Activated CD4-positive, alpha-beta memory T cell treated with anti-CD3 and anti-CD28 coated beads for 36 hours (primary cell): ENCODE measurements at regions not wholly inside any gene's neighbourhood (a gene's known extent, or its start where the extent isn't known, plus 50 kb on each side); places are given as distances from the start of the nearest gene placed in this dataset.

Source experiments
- CTCF ChIA-PET: fragments of 350-600 bp; sonication (Branson Sonifier 250); formaldehyde crosslinking; loops from one replicate; lab custom pipeline; 2021; ENCODE audit warnings: antibody characterized with exemption, inconsistent platforms; lab: Charles Lee
- POLR2A ChIA-PET: fragments of 350-600 bp; sonication (Branson Sonifier 250); formaldehyde crosslinking; loops from one replicate; lab custom pipeline; 2021; ENCODE audit warnings: antibody characterized with exemption; lab: Charles Lee
- DNase-seq: peaks from one replicate; pipeline ENCODE4 v3.0.0-alpha.2; 2020
- H3K27ac Mint-ChIP-seq: one replicate; pipeline ENCODE4 v1.8.0; 2021; ENCODE audit warnings: mixed read lengths
- H3K27me3 Mint-ChIP-seq: one replicate; pipeline ENCODE4 v1.8.0; 2021; ENCODE audit warnings: mixed read lengths
- H3K36me3 Mint-ChIP-seq: one replicate; pipeline ENCODE4 v1.8.0; 2021; ENCODE audit warnings: mixed read lengths
- H3K4me1 Mint-ChIP-seq: one replicate; pipeline ENCODE4 v1.8.0; 2021; ENCODE audit warnings: low read depth, mixed read lengths
- H3K4me3 Mint-ChIP-seq: one replicate; pipeline ENCODE4 v1.8.0; 2021; ENCODE audit warnings: mild to moderate bottlenecking, mixed read lengths
- H3K9me3 Mint-ChIP-seq: one replicate; pipeline ENCODE4 v1.8.0; 2021; ENCODE audit warnings: mixed read lengths
- intact Hi-C: fragments of 100-400 bp; cut with micrococcal nuclease; formaldehyde crosslinking; loops from one replicate; pipeline ENCODE4 v1.15.1; 2023

DNA sequence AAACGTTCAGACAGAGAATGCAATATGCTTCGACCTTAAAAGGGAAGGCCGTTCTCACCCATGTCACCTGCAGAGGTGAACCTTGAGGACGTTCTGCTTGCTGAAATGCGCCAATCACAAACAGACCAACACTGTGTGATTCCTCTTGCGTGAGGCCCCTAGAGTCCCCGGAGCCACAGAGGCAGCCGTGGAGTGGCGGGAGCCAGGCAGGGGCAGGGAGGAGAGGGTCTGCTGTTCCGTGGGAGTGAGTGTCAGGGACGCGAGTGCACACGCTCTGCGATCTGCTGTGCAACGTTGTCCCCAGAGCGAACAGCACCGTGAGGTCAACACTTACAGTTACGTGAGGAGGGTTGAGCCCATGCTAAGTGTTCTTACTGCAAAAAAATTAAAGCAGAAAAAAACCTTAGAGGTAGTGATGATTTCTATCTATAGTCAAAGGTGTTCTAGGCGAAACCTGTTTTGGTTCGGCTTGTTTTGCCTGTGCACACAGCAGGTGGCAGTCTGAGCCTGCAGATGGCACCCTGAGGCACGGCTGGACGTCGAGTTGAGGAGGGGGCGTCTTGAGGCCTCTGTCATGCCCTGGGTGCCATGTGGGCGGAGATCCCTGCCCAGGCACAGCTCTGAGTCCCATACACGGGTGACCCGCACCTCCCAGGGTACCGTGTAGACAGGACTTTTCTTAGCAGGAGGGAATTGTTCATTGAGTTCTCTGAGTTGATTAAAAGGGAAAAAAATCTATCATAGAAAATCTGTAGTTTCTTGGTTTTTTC, 71.7 kb upstream of the FRMD1 start:
- Mint-ChIP-seq H3K36me3 (no peaks in the 10 kb centered on the region), H3K27ac (no peak overlapping the region), H3K4me1 (no peaks in the 10 kb centered on the region), H3K4me3 (no peak overlapping the region), H3K27me3 (peaks cover 11% of the 10 kb centered on the region), H3K9me3 (no peaks in the 10 kb centered on the region)
- ChIA-PET POLR2A (no interaction called here), CTCF (no interaction called here)
- intact Hi-C loops: no loop called here
- DNase-seq: no peak

DNA sequence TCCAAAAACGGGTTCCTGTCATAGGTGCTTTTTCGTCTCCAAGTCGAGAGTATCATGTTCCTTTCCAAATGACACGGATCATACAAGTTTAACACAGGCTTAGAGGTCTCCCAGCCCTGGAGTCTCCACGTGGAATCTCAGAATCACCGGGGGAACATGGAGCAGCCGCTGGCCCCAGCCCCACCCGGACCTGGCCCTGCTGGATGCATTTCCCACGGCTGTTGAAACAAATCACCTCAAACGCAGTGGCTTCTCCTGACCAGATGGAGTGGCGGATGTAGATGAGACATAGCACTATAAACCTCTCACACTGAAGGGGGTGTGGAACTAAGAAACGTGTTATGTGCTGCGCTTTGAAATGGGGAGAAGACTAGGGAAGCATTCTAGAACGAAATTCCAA, 70.0 kb upstream of the FRMD1 start:
- Mint-ChIP-seq H3K27ac (no peak overlapping the region), H3K9me3 (no peaks in the 10 kb centered on the region), H3K4me1 (no peaks in the 10 kb centered on the region), H3K36me3 (no peaks in the 10 kb centered on the region), H3K4me3 (no peak overlapping the region), H3K27me3 (peaks cover 12% of the 10 kb centered on the region)
- ChIA-PET POLR2A (no interaction called here), CTCF (no interaction called here)
- no peak for DNase-seq
- intact Hi-C loops: no loop called here

DNA sequence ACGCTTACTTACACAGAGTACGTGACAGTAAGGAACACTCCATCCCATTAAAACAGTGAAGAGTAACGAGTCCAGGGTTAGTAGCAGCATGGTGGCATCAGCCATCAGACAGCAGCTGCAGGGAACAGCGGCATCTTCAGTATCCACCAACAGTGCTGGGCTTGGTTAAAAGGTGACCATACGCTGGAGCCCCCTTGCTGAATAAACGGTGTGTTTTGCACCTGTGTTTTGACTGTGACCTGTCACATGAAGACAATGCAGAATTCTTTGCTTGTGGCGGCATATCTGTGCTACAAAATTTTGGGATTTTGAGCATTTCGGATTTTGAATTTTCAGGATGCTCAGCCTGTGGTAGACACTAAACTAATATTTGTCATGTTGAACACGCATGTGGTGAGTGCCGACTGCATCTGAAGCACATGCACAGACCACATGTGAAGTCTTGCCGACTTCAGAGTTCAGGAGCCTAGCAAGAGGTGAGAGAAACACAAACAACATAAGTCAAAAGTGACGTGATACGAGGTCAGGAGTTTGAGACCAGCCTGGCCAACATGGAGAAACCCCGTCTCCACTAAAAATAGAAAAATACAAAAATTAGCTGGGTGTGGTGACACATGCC, 69.3 kb upstream of the FRMD1 start:
- H3K36me3 Mint-ChIP-seq: no peaks in the 10 kb centered on the region
- no peaks in the 10 kb centered on the region for H3K9me3 Mint-ChIP-seq
- H3K4me1 Mint-ChIP-seq: no peaks in the 10 kb centered on the region
- DNase-seq: no peak
- ChIA-PET CTCF (no interaction called here), POLR2A (no interaction called here)
- H3K27me3 Mint-ChIP-seq: peaks cover 12% of the 10 kb centered on the region
- intact Hi-C loops: no loop called here
- H3K4me3 Mint-ChIP-seq: no peak overlapping the region
- H3K27ac Mint-ChIP-seq: no peak overlapping the region

DNA sequence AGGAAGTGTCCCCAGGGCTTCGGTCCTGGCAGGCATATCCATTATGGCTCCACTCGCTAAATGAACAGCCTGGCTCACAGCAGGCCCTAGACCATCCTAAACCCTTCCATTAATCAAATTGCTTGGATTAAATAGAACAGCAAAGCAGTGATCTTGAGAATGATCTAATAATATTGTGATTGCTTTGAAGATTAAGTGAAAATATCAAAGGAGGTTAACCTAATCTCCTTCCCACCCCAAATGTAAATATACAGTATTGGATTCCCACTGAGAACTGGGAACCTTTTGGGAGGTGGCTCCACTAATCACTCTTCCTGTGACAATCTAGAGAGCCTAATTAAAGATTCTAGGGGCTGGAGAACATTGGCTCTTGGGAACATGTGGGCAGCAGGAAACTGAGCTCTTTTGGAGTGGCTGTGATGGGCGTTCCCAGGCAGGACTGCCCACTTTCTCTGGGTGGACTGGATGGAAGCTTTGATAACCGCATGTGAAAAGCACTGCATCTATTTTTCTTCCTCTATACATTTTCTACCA, 68.3 kb upstream of the FRMD1 start:
- Mint-ChIP-seq H3K36me3 (no peaks in the 10 kb centered on the region), H3K4me3 (no peak overlapping the region), H3K4me1 (no peaks in the 10 kb centered on the region), H3K9me3 (no peaks in the 10 kb centered on the region), H3K27me3 (peaks cover 11% of the 10 kb centered on the region), H3K27ac (no peak overlapping the region)
- intact Hi-C loops: no loop called here
- ChIA-PET POLR2A (no interaction called here), CTCF (no interaction called here)
- no peak for DNase-seq

DNA sequence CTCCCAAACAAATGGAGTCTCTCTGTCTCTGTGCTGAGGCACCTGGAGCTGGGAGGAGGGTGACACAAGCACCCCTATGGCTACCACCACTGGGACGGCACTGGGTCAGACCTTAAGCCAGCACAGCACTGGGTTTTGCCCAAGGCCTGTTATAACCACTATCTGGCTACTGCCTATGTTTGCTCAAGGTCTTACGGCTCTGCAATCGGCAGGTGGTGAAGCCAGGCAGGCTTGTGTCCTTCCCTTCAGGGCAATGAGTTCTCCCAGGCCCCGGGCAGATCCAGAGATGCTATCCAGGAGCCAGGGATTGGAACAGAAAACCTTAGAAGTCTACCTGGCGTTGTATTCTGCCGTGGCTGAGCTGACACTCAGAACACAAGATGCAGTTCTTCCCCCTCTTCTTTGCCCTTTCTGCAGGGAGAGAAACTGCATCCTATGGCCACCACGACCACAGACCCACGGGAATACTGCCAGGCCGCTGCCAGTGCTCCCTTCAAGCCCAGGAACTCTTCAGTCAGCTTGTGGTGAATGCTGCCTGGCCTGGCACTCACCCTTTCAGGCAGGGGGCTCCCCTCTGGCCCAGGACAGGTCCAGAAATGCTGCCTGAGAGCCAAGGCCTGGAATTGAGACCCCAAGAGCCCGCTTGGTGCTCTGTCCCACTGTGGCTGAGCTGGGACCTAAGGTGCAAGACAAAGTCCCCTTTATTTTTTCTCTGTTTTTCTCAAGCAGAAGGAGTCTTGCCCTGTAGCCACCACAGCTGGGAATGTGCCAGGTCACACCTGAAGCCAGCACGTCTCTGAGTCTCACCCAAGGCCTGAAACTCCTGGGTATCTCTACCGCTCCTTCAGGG, 67.0 kb upstream of the FRMD1 start:
- intact Hi-C loops: no loop called here
- H3K9me3 Mint-ChIP-seq: no peaks in the 10 kb centered on the region
- H3K27me3 Mint-ChIP-seq: peaks cover 11% of the 10 kb centered on the region
- no peak for DNase-seq
- no peaks in the 10 kb centered on the region for H3K4me1 Mint-ChIP-seq
- POLR2A ChIA-PET: no interaction called here
- H3K27ac Mint-ChIP-seq: no peak overlapping the region
- H3K4me3 Mint-ChIP-seq: no peak overlapping the region
- no peaks in the 10 kb centered on the region for H3K36me3 Mint-ChIP-seq
- CTCF ChIA-PET: no interaction called here

DNA sequence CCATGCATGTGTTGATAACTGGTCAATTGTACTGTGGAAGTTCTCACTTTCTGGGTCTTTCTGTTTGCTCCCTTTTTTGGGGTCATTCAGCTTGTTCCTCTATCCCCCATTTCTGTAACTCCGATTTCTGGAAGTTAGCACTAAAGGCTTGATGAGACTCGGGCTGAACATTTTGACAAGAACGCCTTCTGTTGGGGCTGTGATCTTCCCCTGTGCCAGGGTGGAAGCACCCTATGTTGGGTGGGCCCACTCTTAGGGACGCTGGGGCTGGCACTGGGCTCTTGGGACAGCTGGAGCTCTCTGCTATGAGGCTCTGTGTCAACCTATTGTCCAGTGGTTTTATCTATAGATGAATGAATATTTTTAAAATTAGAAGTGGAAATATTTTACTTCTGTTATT, 60.1 kb upstream of the FRMD1 start:
- no peaks in the 10 kb centered on the region for H3K36me3 Mint-ChIP-seq
- no peak overlapping the region for H3K4me3 Mint-ChIP-seq
- H3K4me1 Mint-ChIP-seq: no peaks in the 10 kb centered on the region
- DNase-seq: no peak
- intact Hi-C loops: no loop called here
- H3K27me3 Mint-ChIP-seq: peaks cover 8% of the 10 kb centered on the region
- ChIA-PET CTCF (no interaction called here), POLR2A (no interaction called here)
- no peaks in the 10 kb centered on the region for H3K9me3 Mint-ChIP-seq
- H3K27ac Mint-ChIP-seq: no peak overlapping the region

DNA sequence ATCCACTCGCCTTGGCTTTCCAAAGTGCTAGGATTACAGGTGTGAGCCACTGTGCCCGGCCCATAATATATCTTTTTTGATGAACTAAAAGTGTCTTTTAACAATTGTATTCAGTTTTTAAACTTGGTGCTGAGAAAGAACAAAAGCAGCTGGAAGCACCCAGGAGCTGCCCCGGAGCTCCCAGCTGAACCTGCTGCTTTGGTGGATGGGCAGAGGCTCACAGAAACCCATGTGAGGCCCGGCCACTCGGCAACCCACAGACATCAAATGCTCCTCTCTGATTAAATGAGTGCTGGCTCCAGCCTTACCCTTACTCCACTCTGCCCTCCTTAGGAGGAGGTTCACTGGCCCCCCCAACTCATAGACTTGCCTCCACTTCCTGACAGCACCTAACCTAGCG, 59.4 kb upstream of the FRMD1 start:
- Mint-ChIP-seq H3K27me3 (peaks cover 8% of the 10 kb centered on the region), H3K4me3 (no peak overlapping the region), H3K9me3 (no peaks in the 10 kb centered on the region), H3K4me1 (no peaks in the 10 kb centered on the region), H3K36me3 (no peaks in the 10 kb centered on the region), H3K27ac (no peak overlapping the region)
- no peak for DNase-seq
- ChIA-PET POLR2A (no interaction called here), CTCF (no interaction called here)
- intact Hi-C loops: no loop called here

DNA sequence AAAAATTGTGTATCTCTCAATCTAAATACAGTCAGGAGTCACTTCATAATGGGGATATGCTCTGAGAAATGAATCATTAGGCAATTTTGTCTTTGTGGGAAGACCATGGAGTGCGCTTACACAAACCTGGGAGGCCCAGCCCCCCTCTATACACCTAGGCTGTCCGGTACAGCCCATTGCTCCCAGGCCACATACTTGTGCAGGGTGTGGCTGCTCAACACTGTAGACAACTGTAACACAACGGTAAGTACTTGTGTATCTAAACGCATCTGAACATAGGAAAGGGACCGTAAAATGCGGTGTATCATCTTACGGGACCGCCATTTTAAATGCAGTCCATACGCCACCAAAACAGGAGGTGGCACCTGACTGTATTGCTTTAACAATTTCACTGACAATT, 58.0 kb upstream of the FRMD1 start:
- ChIA-PET CTCF (no interaction called here), POLR2A (no interaction called here)
- intact Hi-C loops: no loop called here
- Mint-ChIP-seq H3K27me3 (peaks cover 13% of the 10 kb centered on the region), H3K4me3 (no peak overlapping the region), H3K9me3 (no peaks in the 10 kb centered on the region), H3K36me3 (no peaks in the 10 kb centered on the region), H3K27ac (no peak overlapping the region), H3K4me1 (no peaks in the 10 kb centered on the region)
- no peak for DNase-seq

DNA sequence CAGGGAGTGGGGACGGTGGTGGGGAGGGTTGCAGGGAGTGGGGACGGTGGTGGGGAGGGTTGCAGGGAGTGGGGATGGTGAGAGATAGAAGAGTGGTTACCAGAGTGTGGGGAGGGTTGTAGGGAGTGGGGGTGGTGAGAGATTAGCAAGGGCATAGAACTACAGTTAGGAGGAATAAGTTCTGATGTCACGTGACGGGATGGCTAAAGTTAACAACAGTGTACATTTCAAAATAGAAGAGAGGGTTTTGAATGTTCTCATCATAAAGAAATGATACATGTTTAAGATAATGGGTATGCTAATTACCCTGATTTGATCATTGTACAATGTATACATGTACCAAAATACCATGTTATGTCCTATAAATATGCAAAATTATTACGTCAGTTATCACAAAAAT, 57.6 kb upstream of the FRMD1 start:
- no peaks in the 10 kb centered on the region for H3K9me3 Mint-ChIP-seq
- H3K36me3 Mint-ChIP-seq: no peaks in the 10 kb centered on the region
- no peak for DNase-seq
- H3K4me1 Mint-ChIP-seq: no peaks in the 10 kb centered on the region
- no peak overlapping the region for H3K4me3 Mint-ChIP-seq
- intact Hi-C loops: no loop called here
- H3K27ac Mint-ChIP-seq: no peak overlapping the region
- CTCF ChIA-PET: no interaction called here
- H3K27me3 Mint-ChIP-seq: peaks cover 17% of the 10 kb centered on the region
- POLR2A ChIA-PET: no interaction called here

DNA sequence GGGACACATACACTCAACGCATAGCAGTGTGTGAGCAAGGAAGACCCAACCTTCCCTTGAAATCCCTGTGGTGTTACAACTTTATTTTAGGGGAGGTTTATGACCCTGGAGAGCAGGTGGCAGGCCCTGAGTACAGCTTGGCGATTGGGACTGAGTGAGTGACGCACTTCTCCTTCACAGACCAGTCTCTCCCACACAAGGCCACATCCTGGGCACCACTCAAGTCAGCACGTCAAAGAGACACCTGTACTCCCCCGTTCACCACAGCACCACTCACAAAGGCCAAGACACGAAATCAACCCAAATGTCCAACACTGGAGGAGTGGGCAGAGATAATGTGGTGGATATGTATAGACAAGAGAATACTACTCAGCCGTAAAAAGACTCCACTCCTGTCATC, 57.0 kb upstream of the FRMD1 start:
- Mint-ChIP-seq H3K4me3 (no peak overlapping the region), H3K4me1 (no peaks in the 10 kb centered on the region), H3K9me3 (no peaks in the 10 kb centered on the region), H3K27me3 (peaks cover 24% of the 10 kb centered on the region), H3K36me3 (no peaks in the 10 kb centered on the region), H3K27ac (no peak overlapping the region)
- ChIA-PET POLR2A (no interaction called here), CTCF (no interaction called here)
- intact Hi-C loops: no loop called here
- DNase-seq: no peak

DNA sequence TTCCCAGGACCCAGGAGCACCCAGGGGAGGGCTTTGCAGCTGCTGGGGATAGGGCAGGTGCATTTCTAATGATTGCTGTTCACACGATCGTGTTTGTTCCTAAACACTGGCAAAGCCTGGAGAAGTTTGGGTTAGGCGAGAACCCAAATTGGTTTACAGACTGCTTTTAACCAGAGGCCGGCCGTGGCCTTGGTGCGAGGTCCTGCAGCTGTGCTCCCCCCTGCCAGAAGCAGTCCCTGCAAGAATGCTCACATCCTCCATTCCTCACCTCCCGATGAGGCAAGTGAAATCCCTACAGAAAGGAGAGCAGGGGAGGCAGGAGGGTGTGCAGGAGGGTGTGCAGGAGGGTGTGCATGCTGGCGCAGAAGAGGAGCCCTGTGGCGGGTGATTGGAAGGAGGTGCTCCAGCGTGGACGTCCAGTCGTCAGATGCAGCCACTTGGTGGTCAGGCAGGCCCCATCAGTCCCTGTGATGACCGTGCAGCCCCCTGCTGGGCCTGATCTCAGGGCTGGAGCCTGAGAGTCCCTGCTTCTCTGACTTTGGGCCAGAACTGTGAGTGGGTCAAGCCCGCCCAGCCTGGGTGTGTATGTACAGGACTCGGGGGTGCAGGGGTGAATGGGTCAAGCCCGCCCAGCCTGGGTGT, 55.7 kb upstream of the FRMD1 start:
- no peak overlapping the region for H3K4me3 Mint-ChIP-seq

More for the DNA sequence above, 55.7 kb upstream of the FRMD1 start:
- ChIA-PET CTCF (no interaction called here), POLR2A (no interaction called here)
- no peak for DNase-seq
- intact Hi-C loops: no loop called here
- H3K9me3 Mint-ChIP-seq: no peaks in the 10 kb centered on the region
- H3K36me3 Mint-ChIP-seq: no peaks in the 10 kb centered on the region
- no peak overlapping the region for H3K27ac Mint-ChIP-seq
- H3K27me3 Mint-ChIP-seq: peaks cover 24% of the 10 kb centered on the region
- no peaks in the 10 kb centered on the region for H3K4me1 Mint-ChIP-seq
